HG03280 (cell line): ENCODE measurements at regions not wholly inside any gene's neighbourhood (a gene's known extent, or its start where the extent isn't known, plus 50 kb on each side); places are given as distances from the start of the nearest gene placed in this dataset.
"Not testable (repeated sequence)": the region's sequence is repeated elsewhere in the genome, so short reads cannot be mapped to it uniquely, and the experiment has no call there.

Experiments used
- ATAC-seq: cut with Tn5 transposase; IDR thresholded peaks from one replicate; pipeline ENCODE4 v1.9.1; 2021; ENCODE audit warnings: mild to moderate bottlenecking, moderate library complexity; ENCODE audit not compliant: unreplicated experiment

DNA sequence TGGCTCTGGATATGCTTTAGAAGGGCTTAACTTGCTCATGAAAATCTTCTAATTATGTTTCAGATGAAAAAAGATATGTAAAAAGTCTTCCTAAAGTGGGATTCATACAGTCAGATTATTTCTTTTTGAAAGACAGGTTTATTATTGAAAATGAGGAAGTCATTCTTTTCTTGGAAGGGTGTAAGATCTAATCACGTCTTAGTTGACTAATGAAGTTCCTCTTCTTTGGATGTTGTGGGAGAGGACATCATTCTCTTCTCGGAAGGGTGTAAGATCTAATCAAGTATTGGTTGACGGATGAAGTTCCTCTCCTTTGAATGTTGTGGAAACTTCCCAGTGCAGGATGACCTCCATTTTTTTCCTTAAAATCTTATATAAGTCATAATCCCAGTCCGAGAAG lies 74.9 kb downstream of the ALG10 start:
- no peak for ATAC-seq

DNA sequence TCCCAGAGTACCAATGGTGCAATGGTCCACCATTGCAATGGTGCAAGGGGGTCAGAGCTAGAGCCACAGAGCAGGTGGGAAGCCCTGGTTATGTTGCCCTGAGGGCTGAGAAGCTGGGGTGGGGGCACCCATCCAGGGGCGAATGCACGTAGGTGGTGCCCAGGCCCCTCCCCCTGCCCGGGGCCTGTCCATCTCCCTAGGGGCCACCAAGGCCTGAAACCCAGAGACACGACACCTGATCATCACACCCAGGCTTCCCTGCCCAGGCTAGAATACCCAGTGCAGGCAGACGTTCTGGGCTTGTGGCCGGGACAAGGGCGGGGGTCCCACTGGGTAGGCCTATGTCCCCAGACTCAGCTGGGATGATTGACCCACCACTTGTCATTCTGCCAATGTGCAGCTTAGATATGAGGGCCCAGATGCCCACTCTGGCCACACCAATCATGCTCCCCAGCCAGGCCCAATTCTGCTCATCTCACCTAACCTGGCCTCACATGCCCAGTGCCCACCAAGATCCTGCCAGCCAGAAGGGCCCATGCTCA lies 83.2 kb downstream of the ALG10 start:
- no peak for ATAC-seq

DNA sequence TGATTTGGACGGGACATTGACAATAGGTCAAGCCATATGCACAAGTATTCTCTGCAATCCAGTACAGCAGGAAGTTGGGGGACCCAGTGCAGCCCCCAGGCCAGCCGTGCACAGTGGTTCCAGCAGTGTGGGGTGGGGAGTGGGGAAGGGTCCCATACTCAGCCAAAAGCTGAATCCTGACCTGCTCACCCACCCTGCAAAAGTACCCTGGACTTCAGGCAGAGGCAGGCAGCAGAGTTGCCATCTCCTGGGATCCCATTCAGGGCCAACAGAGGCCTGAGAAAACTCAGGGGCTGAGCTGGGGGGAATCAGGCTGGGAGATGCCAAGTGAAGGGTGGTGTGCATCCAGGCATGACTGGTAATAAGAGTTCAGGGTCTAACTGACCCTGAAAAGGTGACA lies 83.9 kb downstream of the ALG10 start:
- no peak for ATAC-seq

DNA sequence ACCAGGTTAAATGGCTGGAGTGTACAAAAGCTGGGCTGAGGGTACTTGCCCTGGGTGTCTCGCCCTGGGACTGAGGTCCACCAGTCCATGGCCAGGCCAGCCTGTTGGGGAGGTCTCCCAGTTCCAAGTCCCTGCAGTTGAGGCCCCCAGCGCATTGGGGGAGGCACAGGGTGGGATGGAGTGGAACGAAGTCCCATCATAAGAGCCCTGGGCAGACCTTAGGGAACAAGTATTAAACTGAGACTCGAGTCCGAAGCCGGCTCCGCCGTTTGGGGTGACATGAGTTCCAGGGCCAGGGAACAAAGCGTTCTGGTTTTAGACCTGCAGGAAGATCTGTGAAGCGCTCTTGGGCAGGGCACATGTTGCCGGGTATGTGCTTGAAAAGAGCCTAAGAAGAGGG lies 84.7 kb downstream of the ALG10 start:
- no peak for ATAC-seq

DNA sequence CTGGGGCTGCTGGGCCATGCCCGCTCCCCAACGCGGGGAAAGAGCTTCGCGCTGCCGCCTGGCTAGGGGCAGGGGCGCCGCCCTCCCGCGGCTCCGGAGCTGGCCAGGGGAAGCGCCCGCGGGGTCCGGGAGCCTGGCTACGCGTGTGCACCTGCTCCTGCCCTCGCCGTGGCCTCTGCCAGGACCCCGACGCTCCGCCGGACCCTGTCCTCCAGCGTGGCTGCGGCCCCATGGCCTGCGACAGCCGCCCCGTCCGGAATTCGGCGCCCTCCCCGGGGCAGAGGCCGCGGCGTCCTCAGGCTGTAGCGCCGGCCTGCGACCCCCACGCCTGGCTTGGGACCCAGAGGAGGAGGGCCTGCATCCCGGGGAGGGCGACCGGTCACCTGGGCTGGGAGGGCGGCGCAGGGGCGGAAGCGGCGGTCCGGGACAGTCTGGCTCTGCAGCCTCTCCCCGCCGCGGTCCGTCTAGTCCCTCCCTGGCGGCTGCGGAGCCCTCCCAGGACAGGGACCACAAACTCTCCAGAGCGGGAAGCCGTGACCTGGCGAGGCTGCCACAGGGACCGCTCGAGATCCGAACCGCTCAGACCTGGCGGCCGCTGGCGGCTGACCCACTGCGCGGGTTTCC lies 85.6 kb downstream of the ALG10 start:
- no peak for ATAC-seq

DNA sequence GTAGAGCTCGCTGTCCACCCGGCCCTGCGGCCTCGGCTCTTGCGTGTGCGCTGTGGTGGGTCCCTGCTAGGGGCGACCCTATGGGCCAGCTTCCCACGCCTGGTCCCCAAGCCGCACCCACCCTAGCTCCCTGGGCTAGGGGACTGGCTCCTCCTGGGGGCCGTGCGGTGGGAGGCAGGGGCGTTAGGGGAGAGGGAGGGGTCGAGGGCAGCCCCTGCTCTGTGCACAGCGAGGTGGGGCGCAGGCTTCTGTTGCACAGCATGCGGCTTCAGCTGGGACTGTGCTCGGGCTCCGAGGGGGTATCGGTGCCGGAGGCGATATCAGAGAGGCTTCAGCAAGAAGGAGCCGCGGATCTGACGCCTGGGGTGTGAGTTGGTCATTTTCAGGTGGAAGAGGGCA lies 86.1 kb downstream of the ALG10 start:
- ATAC-seq = no peak

DNA sequence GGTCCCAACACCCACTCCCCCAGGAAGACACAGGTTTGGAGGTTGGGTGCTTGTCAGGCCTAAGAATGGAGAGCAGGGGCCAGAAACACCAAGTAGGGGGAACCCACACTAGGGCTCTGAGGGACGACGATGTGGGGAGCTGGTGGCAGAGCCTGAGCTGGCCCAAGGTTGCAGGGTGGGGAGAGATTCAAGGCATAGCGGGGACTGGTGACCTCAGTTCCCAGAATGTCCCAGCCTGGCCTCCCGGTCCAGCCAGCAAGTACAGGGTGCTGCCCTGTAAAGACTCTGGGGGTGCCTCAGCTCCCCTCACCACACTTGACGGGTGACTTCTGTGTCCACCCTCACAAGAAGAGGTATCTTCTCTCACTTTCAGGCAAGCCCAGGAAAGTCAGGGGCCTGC lies 86.7 kb downstream of the ALG10 start:
- ATAC-seq = no peak

DNA sequence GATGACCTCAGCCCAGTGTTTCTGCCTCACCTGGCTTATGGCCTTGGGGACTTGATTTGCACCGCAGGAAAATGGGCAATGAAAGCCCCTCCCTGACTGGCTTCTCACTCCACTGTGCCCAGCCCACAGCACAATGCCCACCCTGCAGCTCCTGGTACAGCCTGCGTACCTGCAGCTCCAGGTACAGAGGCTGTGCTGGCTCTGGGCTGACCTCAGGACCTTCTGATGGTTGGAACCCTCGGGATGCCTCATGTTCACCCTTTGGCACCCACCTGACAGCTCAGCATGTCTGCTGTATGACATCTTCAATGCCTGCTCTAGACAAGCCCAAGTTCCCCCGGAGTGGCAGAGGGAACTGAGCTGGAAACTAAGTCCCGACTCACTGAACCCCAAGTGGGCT lies 87.1 kb downstream of the ALG10 start:
- ATAC-seq = no peak

DNA sequence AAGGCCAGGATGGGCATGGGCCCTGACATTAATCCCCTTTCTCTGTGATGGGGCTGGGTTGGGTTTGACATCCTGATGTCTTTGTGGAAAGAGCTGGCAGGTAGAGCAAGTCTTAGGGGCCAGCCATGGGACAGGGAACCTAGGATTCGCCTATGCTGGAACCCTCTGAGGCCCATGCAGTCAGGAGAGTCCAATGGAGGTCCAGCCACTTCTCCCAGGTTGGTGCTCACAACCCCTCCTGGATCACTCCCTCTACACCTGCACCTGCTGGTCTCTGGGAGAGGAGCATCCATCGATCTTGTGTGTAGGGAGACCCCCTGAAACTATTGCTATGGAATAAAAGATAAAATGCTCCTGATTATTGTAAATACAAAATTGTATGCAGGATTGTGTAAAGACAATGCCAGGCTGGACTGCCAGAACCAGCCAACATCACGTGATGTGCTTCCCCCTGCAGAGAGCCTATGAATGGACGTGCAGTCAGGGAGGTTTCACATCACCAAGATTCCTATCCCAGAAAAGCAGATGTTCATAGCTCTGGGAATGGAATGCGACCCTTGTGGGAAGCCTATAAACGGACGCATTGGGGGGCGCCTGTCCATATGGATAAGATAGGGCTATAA lies 87.7 kb downstream of the ALG10 start:
- ATAC-seq = not testable (repeated sequence)

DNA sequence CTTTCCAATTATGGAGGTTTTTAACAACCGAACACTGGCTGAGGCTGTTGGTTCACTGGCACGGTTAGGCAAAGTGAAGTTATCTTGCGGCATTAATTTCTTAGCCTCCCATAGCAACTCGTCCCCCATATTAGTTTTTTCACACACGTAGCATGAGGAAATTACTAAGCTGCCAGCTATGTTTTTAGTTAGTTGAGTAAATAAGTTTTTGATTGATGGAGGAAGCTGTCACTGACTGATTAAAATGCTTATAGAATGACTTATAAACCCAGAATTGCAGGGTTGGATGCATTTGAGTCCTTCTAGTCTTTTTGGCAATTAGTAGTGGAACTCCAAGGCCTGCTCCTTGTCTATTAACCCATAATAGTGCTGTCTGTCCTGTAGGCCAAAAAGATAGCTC lies 97.1 kb downstream of the ALG10 start:
- no peak for ATAC-seq

DNA sequence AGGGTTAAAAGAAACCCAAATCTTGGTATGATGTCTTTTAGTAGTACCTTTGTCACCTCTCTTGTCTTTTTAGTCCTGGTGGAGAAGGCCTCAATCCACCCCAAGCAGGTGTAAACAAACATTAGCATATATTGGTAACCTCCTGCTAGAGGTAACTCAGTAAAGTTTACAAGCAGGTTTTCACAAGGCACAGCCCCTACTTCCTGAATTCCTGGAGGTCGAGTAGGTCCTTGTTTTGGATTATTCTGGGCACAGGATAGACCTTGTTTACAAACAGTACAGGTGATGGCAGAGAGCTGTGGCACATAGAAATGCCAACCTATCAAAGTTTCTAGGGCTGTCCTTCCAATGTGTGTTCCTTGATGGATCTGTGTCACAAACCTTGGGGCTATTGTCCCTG lies 99.1 kb downstream of the ALG10 start:
- ATAC-seq = no peak

DNA sequence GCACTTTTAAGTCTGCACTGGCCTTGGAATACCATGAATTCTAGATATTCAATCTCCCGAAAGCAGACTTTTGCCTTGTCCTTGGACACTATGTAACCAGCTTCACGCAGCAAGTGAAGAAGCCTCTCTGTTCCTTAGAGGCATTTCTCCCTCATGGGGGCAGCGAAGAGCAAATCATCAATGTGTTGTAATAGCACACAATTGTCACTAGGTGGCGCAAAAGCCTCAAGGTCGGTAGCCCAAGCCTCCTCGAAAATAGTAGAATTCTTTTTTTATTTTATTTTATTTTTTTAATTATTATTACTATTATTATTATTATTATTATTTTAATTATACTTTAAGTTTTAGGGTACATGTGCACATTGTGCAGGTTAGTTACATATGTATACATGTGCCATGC lies 100.8 kb downstream of the ALG10 start:
- not testable (repeated sequence) for ATAC-seq

DNA sequence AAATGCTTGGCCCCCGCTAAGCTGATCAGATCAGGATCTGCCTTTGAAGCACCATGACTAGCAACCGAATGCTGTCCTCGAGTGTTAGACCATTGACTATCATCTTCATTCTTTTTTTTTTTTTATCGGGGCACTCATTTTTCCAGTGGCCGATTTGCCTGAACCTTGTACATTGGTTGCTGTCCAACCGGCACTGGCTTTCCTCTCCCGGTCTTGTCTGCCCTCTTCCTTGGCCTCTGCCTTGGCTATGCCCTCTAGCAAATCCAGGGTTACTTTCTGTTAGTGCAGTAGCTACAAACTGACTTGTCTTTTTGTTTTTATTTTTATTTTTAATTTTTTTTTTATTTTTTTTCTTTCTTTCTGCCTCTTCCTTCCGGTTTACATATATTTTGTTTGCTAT lies 102.3 kb downstream of the ALG10 start:
- ATAC-seq = no peak

DNA sequence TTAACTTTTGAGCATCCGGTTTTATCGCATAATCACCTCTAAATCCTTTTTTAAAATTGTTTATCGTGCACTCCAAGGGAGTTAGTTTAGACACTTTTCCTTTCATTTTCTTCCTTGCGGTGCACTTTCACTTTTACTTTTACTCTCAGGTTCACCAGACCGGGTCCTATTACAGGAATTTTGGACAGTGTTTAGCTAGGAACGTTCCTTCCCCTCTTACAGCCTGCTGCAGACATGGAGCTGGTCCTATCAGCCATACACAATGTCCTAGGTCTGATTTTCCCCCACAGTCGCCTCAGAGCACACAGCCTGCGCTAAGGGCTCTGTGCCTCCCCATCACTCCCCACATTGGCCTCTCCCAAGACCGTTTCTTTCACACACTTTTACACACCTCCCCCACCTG lies 103.9 kb downstream of the ALG10 start:
- ATAC-seq = no peak

DNA sequence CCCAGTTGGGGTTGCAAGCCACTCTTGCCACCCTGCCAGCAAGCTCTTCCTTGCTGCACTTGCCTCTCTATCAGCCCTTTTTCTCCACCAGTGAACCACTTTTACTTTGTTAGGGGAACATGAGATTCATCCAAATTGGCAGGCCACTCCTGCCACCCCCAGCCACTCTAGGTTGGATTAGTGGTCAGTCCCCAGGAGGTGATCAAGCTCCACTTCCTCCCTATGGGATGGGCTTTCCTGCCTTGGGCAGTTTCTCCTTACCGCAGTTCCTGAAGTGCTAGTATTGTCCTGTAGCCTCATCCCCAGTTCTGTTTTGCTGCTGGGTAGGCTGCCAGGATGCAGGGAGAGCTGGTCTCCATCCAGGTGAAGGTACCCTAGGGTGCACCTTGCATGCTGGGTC lies 104.5 kb downstream of the ALG10 start:
- ATAC-seq = no peak

DNA sequence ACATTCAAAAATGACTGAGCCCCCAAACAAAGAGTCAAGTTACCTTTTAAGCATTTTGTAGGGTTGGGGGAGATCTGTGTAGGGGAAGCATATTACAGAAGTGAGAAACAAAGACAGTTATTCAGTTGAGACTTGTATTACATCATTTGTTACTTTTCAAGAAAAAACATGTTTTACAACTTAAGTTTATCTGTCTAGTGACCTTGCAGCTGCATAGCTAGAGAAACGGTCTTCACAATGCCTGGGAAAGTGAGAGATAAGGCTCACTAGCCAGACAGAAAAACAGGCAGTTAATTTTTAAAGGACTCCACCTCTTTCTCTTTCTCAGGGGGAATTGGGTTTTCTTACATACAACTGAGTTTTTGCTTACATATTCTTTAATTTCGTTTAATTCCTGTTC lies 105.1 kb downstream of the ALG10 start:
- ATAC-seq = not testable (repeated sequence)

DNA sequence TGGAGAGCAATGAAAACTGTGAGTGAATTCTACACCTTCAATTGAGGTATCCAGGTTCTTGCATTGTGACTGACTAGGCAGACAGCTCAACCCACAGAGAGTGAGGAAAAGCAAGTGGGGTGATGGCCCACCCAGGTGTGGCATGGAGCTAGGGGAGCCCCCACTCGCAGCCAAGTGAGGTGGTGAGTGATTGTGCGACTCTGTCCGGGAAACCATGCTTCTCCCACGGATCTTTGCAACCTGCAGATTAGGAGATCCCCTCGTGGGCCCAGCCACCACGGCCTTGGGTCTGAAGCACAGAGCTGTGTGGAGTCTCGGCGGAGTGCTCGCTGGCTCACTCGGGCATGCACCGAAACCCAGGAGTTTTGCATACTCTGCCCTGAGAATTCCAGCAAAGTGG lies 120.1 kb downstream of the ALG10 start:
- ATAC-seq = no peak

DNA sequence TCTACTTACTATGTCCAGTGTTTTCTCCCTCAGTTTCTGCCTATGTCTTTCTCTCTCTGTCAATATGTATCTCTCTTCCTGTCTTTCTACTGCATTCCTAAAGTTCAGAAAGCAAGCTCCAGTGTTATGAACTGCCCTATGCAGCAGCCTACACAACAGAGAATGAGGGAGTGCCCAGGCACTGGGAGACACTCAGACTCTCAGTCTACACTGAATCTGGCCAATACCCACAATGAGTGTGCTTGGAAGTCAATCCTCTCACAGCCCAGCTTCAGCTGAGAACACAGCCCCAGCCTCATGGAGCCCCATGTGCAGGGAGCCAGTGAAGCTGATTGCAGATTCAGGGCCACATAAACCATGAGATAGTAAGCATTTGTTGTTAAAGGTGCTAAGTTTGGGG lies 128.7 kb downstream of the ALG10 start:
- ATAC-seq = no peak

DNA sequence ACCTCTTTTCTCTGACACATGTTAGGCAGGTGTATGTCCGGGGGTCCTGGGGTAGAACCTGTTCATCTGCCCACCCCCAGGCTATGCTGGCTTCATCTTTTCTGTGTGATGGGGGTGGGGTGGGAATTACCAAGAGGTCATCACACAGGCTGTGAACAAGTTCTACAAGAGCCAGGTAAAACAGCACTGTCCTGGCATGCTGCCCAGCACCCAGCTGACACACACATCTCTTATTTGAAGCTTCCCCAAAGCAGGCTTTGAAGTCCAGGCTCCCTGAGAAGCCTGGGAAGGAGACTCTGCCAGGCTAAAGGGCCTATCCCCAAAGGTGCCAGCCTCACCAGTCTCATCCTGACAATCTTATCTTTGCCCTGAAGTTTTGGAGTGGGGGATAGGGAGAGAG lies 141.1 kb downstream of the ALG10 start:
- ATAC-seq = no peak

DNA sequence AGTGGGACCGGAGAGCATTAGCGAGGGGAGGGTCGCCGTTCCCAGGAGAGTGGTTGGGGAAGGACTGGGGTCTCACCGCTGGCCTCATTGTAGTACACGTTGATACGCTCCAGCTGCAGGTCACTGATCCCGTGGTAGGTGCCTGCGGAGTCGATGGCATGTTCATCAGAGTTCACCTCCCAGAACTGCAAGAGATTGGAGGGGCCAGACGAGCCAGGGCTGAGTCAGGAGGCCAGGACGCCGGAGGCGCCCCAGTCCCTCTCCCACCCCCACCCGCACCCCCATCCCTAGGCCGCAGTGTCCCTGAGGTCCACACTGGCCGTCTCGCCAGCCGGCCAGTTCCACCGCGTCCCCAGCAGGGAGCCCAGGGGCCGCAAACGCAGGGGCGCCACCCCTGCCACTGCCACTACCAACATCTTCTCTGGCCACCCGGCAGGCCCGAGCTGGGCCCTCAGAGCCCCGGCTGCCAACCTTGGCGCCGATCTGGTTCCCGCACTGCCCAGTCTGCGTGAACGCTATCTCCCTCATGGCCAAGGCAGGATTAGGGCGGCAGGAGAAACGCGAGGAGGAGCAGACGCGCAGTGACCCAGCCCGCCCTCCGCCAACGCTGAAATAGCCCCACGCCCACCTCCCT lies 144.2 kb downstream of the ALG10 start:
- no peak for ATAC-seq

DNA sequence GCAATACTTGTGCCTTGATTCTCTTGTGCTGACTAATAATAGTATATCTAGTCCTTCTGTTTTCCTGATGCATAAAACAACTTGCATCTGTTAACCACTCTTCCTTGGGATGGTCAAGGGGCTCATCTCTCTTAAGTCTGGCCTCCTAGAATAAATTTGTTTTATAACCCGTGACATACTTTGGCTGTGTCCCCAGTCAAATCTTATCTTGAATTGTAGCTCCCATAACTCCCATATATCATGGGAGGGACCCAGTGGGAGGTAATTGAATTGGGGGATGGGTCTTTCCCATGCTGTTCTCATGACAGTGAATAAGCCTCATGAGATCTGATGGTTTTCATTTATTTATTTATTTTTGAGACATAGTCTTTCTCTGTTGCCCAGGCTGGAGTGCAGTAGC lies 146.2 kb downstream of the ALG10 start:
- ATAC-seq = not testable (repeated sequence)

DNA sequence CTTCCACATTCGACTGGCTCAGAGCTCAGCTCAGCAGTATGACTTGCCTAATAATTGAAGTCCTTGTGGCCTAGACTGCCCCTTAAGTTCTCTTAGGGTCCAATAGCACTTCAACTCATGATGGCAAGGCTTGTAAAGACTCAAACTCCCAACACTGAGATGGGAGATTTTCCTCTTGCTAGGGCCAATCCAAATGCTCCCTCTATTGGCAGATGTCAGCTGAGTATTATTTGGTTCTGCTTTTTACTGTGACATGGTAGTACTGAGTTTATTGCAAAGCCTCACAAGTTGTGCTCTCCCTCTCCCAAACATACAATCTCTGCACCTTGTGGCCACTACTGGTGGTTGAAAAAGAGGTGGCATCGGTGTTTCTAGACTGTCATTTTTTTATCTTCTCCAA lies 164.2 kb downstream of the ALG10 start:
- no peak for ATAC-seq
